ENCODE measurements at regions not wholly inside any gene's neighbourhood (a gene's known extent, or its start where the extent isn't known, plus 50 kb on each side); places are given as distances from the start of the nearest gene placed in this dataset.

DNA sequence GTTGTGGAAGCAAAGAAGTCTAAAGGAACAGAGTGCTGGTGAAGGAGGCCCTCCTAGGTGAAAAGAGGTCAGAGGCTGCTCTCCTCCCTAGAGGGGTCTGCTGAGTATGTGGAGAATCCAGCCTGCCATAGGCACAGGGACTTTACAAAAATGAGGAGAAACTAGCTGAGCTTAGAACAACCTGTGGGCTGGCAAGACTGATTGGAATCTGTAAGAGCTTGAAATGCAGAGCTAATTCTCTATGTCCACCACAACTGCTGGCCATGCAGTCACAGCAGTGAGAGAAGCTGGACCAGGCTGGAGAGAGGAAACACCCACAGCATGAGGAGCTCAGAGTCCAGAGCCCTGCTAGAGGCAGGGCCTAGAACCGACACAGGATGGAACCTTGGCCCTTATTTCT, 251.0 kb upstream of the MGAT5 start:
- no peaks in the 10 kb centered on the region for H3K79me2 ChIP-seq (ENCODE audit: insufficient read depth, low read length)
- no peak overlapping the region for H3K27ac ChIP-seq (ENCODE audit: low read depth, low read length)
- ChIA-PET CTCF (no interaction called here), POLR2A (no interaction called here), RAD21 (ENCODE audit: low non-redundant PET in 1 of 2, low total read pairs in 2 of 2, uncharacterized antibody in 2 of 2, unreplicated experiment in 2 of 2) (no interaction called here)
- ATAC-seq, result no peak
- H3K4me3 ChIP-seq (replicated peaks in 1 of 2; ENCODE audit: low read depth in 1 of 2, low read length in 2 of 2), result no peak overlapping the region
- BruUV-seq (replicated peaks), result no TSS peak
- TF ChIP-seq RAD21 (IDR thresholded peaks at IDR 0.05; ENCODE audit: low read depth), result no peak
- TF ChIP-seq EGR1 (IDR thresholded peaks at IDR 0.05; ENCODE audit: low read depth), result no peak
- TF ChIP-seq TCF7L2 (IDR thresholded peaks at IDR 0.05; ENCODE audit: borderline replicate concordance, extremely low read depth, insufficient read depth, insufficient read length), result no peak
- no peak for TF ChIP-seq EZH2phosphoT487 (IDR thresholded peaks at IDR 0.05; ENCODE audit: borderline replicate concordance)
- H3K9me3 ChIP-seq (ENCODE audit: control insufficient read depth in 1 of 2, insufficient read depth in 1 of 2, low read depth in 1 of 2, low read length in 2 of 2), result no peaks in the 10 kb centered on the region
- no peak for DNase-seq (ENCODE audit: low read depth, low spot score)
- no peaks in the 10 kb centered on the region for H3K9me2 ChIP-seq (ENCODE audit: insufficient read depth)
- no peak overlapping the region for H3K4me2 ChIP-seq (ENCODE audit: low read length)
- H3K9ac ChIP-seq (ENCODE audit: low read length), result no peak overlapping the region
- H3K27me3 ChIP-seq (ENCODE audit: insufficient read depth, low read length), result no peaks in the 10 kb centered on the region; the same call in 1 of the 2 replicates
- H3K4me1 ChIP-seq (ENCODE audit: control insufficient read depth in 1 of 2, insufficient read depth in 2 of 2, low read length in 2 of 2), result no peaks in the 10 kb centered on the region
- H2AFZ ChIP-seq (ENCODE audit: low read depth, low read length, poor library complexity, severe bottlenecking), result no peak overlapping the region
- no peaks in the 10 kb centered on the region for H4K20me1 ChIP-seq (ENCODE audit: insufficient read depth)
- H3K36me3 ChIP-seq (ENCODE audit: control insufficient read depth in 1 of 2, insufficient read depth in 2 of 2, low read length in 2 of 2), result no peaks in the 10 kb centered on the region
- intact Hi-C loops (cut with micrococcal nuclease), result no loop called here

DNA sequence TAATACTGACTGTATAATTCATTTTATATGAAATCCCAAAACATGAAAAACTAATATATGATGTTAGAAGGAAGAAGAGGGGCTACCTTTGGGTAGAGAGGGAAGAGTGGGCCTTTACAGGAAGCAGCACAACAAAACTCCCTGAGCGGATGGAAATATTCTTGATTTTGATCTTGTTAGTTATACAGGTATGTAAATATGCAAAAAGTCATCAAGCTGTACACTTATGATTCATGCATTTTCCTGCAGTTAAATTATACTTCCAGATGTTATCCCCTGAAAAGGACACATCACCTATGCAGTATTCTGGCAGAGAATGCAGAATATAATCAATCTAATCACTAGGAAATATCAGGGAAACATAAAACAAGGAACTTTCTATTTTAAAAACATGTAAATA, 249.4 kb upstream of the MGAT5 start:
- Histone ChIP-seq H3K27me3 (ENCODE audit: insufficient read depth, low read length) (no peaks in the 10 kb centered on the region), H3K9ac (ENCODE audit: low read length) (no peak overlapping the region), H2AFZ (ENCODE audit: low read depth, low read length, poor library complexity, severe bottlenecking) (no peak overlapping the region), H3K4me3 (replicated peaks in 1 of 2; ENCODE audit: low read depth in 1 of 2, low read length in 2 of 2) (no peak overlapping the region), H3K4me1 (ENCODE audit: control insufficient read depth in 1 of 2, insufficient read depth in 2 of 2, low read length in 2 of 2) (no peaks in the 10 kb centered on the region), H3K9me3 (ENCODE audit: control insufficient read depth in 1 of 2, insufficient read depth in 1 of 2, low read depth in 1 of 2, low read length in 2 of 2) (no peaks in the 10 kb centered on the region), H4K20me1 (ENCODE audit: insufficient read depth) (no peaks in the 10 kb centered on the region), H3K4me2 (ENCODE audit: low read length) (no peak overlapping the region), H3K9me2 (ENCODE audit: insufficient read depth) (no peaks in the 10 kb centered on the region), H3K27ac (ENCODE audit: low read depth, low read length) (no peak overlapping the region), H3K36me3 (ENCODE audit: control insufficient read depth in 1 of 2, insufficient read depth in 2 of 2, low read length in 2 of 2) (no peaks in the 10 kb centered on the region), H3K79me2 (ENCODE audit: insufficient read depth, low read length) (no peaks in the 10 kb centered on the region)
- no peak for ATAC-seq
- ChIA-PET CTCF (no interaction called here), RAD21 (ENCODE audit: low non-redundant PET in 1 of 2, low total read pairs in 2 of 2, uncharacterized antibody in 2 of 2, unreplicated experiment in 2 of 2) (no interaction called here), POLR2A (no interaction called here)
- intact Hi-C loops (cut with micrococcal nuclease), result no loop called here
- BruUV-seq (replicated peaks), result no TSS peak
- no peak for DNase-seq (ENCODE audit: low read depth, low spot score)
- TF ChIP-seq, protein P1, sequence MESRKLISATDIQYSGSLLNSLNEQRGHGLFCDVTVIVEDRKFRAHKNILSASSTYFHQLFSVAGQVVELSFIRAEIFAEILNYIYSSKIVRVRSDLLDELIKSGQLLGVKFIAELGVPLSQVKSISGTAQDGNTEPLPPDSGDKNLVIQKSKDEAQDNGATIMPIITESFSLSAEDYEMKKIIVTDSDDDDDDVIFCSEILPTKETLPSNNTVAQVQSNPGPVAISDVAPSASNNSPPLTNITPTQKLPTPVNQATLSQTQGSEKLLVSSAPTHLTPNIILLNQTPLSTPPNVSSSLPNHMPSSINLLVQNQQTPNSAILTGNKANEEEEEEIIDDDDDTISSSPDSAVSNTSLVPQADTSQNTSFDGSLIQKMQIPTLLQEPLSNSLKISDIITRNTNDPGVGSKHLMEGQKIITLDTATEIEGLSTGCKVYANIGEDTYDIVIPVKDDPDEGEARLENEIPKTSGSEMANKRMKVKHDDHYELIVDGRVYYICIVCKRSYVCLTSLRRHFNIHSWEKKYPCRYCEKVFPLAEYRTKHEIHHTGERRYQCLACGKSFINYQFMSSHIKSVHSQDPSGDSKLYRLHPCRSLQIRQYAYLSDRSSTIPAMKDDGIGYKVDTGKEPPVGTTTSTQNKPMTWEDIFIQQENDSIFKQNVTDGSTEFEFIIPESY (IDR thresholded peaks at IDR 0.05; ENCODE audit: extremely low read depth, insufficient replicate concordance, low read length), result no peak
- TF ChIP-seq ELF1 (IDR thresholded peaks at IDR 0.05; ENCODE audit: borderline replicate concordance, low read depth), result no peak
- TF ChIP-seq, protein P2, sequence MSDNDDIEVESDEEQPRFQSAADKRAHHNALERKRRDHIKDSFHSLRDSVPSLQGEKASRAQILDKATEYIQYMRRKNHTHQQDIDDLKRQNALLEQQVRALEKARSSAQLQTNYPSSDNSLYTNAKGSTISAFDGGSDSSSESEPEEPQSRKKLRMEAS (IDR thresholded peaks at IDR 0.05), result no peak
- no peak for TF ChIP-seq POLR2AphosphoS5 (IDR thresholded peaks at IDR 0.05; ENCODE audit: low read depth, low read length)
- no peak for TF ChIP-seq FOSL1 (IDR thresholded peaks at IDR 0.05; ENCODE audit: low read depth)
- TF ChIP-seq EGR1 (IDR thresholded peaks at IDR 0.05; ENCODE audit: low read depth), result no peak
- TF ChIP-seq, protein P3, sequence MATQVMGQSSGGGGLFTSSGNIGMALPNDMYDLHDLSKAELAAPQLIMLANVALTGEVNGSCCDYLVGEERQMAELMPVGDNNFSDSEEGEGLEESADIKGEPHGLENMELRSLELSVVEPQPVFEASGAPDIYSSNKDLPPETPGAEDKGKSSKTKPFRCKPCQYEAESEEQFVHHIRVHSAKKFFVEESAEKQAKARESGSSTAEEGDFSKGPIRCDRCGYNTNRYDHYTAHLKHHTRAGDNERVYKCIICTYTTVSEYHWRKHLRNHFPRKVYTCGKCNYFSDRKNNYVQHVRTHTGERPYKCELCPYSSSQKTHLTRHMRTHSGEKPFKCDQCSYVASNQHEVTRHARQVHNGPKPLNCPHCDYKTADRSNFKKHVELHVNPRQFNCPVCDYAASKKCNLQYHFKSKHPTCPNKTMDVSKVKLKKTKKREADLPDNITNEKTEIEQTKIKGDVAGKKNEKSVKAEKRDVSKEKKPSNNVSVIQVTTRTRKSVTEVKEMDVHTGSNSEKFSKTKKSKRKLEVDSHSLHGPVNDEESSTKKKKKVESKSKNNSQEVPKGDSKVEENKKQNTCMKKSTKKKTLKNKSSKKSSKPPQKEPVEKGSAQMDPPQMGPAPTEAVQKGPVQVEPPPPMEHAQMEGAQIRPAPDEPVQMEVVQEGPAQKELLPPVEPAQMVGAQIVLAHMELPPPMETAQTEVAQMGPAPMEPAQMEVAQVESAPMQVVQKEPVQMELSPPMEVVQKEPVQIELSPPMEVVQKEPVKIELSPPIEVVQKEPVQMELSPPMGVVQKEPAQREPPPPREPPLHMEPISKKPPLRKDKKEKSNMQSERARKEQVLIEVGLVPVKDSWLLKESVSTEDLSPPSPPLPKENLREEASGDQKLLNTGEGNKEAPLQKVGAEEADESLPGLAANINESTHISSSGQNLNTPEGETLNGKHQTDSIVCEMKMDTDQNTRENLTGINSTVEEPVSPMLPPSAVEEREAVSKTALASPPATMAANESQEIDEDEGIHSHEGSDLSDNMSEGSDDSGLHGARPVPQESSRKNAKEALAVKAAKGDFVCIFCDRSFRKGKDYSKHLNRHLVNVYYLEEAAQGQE (IDR thresholded peaks at IDR 0.05; ENCODE audit: low read depth), result no peak
- TF ChIP-seq POLR2A (IDR thresholded peaks at IDR 0.05; ENCODE audit: borderline replicate concordance, extremely low read depth, insufficient read depth, insufficient read length), result no peak
- TF ChIP-seq ZNF274 (IDR thresholded peaks at IDR 0.05; ENCODE audit: low read depth, low read length), result no peak
- no peak for TF ChIP-seq CBX3 (IDR thresholded peaks at IDR 0.05; ENCODE audit: low read depth)
- TF ChIP-seq, protein P4, sequence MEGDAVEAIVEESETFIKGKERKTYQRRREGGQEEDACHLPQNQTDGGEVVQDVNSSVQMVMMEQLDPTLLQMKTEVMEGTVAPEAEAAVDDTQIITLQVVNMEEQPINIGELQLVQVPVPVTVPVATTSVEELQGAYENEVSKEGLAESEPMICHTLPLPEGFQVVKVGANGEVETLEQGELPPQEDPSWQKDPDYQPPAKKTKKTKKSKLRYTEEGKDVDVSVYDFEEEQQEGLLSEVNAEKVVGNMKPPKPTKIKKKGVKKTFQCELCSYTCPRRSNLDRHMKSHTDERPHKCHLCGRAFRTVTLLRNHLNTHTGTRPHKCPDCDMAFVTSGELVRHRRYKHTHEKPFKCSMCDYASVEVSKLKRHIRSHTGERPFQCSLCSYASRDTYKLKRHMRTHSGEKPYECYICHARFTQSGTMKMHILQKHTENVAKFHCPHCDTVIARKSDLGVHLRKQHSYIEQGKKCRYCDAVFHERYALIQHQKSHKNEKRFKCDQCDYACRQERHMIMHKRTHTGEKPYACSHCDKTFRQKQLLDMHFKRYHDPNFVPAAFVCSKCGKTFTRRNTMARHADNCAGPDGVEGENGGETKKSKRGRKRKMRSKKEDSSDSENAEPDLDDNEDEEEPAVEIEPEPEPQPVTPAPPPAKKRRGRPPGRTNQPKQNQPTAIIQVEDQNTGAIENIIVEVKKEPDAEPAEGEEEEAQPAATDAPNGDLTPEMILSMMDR (IDR thresholded peaks at IDR 0.05 in 2 of 3, conservative IDR thresholded peaks at IDR 0.05 in 1 of 3; ENCODE audit: borderline replicate concordance in 1 of 3, insufficient read depth in 1 of 3, low read depth in 2 of 3, low read length in 2 of 3), result no peak
